ENCODE measurements at regions not wholly inside any gene's neighbourhood (a gene's known extent, or its start where the extent isn't known, plus 50 kb on each side); places are given as distances from the start of the nearest gene placed in this dataset.

- DNase-seq: peak; percentile 67
- Mint-ChIP-seq H3K4me1 (ENCODE audit: low read depth, unreplicated experiment) (no peaks in the 10 kb centered on the region), H3K27me3 (ENCODE audit: unreplicated experiment) (peaks cover 2% of the 10 kb centered on the region), H3K27ac (ENCODE audit: unreplicated experiment) (peak overlapping the region; percentile 59), H3K9me3 (ENCODE audit: unreplicated experiment) (peaks cover 6% of the 10 kb centered on the region), H3K36me3 (ENCODE audit: unreplicated experiment) (no peaks in the 10 kb centered on the region), H3K4me3 (ENCODE audit: unreplicated experiment) (peak overlapping the region; percentile 87)
- no peak for TF ChIP-seq CTCF (IDR thresholded peaks at IDR 0.05; ENCODE audit: partially characterized antibody, unreplicated experiment)
Measured at GRCh38 chr16:6018848-6019489, 921.4 kb upstream of the EEF2KMT start.

- H3K4me1 Mint-ChIP-seq (ENCODE audit: low read depth, unreplicated experiment): no peaks in the 10 kb centered on the region
- H3K9me3 Mint-ChIP-seq (ENCODE audit: unreplicated experiment): peaks cover 6% of the 10 kb centered on the region
- peak; percentile 59 for TF ChIP-seq CTCF (IDR thresholded peaks at IDR 0.05; ENCODE audit: partially characterized antibody, unreplicated experiment)
- DNase-seq: no peak
- no peaks in the 10 kb centered on the region for H3K36me3 Mint-ChIP-seq (ENCODE audit: unreplicated experiment)
- peaks cover 2% of the 10 kb centered on the region for H3K27me3 Mint-ChIP-seq (ENCODE audit: unreplicated experiment)
- no peak overlapping the region for H3K4me3 Mint-ChIP-seq (ENCODE audit: unreplicated experiment)
- no peak overlapping the region for H3K27ac Mint-ChIP-seq (ENCODE audit: unreplicated experiment)
Measured at GRCh38 chr16:6016530-6017184, 919.1 kb upstream of the EEF2KMT start.

GRCh38 chr16:6012716-6013115 is 915.1 kb upstream of the EEF2KMT start:
- no peak for TF ChIP-seq CTCF (IDR thresholded peaks at IDR 0.05; ENCODE audit: partially characterized antibody, unreplicated experiment)
- Mint-ChIP-seq H3K27ac (ENCODE audit: unreplicated experiment) (no peak overlapping the region), H3K9me3 (ENCODE audit: unreplicated experiment) (no peaks in the 10 kb centered on the region), H3K4me1 (ENCODE audit: low read depth, unreplicated experiment) (no peaks in the 10 kb centered on the region), H3K27me3 (ENCODE audit: unreplicated experiment) (no peaks in the 10 kb centered on the region), H3K36me3 (ENCODE audit: unreplicated experiment) (no peaks in the 10 kb centered on the region), H3K4me3 (ENCODE audit: unreplicated experiment) (no peak overlapping the region)
- DNase-seq: no peak

GRCh38 chr16:6009151-6009550 is 911.6 kb upstream of the EEF2KMT start:
- Mint-ChIP-seq H3K9me3 (ENCODE audit: unreplicated experiment) (peaks cover 3% of the 10 kb centered on the region), H3K4me1 (ENCODE audit: low read depth, unreplicated experiment) (no peaks in the 10 kb centered on the region), H3K4me3 (ENCODE audit: unreplicated experiment) (no peak overlapping the region), H3K27me3 (ENCODE audit: unreplicated experiment) (no peaks in the 10 kb centered on the region), H3K36me3 (ENCODE audit: unreplicated experiment) (no peaks in the 10 kb centered on the region), H3K27ac (ENCODE audit: unreplicated experiment) (no peak overlapping the region)
- DNase-seq: no peak
- TF ChIP-seq CTCF (IDR thresholded peaks at IDR 0.05; ENCODE audit: partially characterized antibody, unreplicated experiment): no peak

- H3K27ac Mint-ChIP-seq (ENCODE audit: unreplicated experiment): no peak overlapping the region
- no peak for DNase-seq
- H3K4me3 Mint-ChIP-seq (ENCODE audit: unreplicated experiment): no peak overlapping the region
- TF ChIP-seq CTCF (IDR thresholded peaks at IDR 0.05; ENCODE audit: partially characterized antibody, unreplicated experiment): no peak
- peaks cover 3% of the 10 kb centered on the region for H3K9me3 Mint-ChIP-seq (ENCODE audit: unreplicated experiment)
- no peaks in the 10 kb centered on the region for H3K27me3 Mint-ChIP-seq (ENCODE audit: unreplicated experiment)
- no peaks in the 10 kb centered on the region for H3K4me1 Mint-ChIP-seq (ENCODE audit: low read depth, unreplicated experiment)
- H3K36me3 Mint-ChIP-seq (ENCODE audit: unreplicated experiment): no peaks in the 10 kb centered on the region
Measured at GRCh38 chr16:6008670-6009069, 911.1 kb upstream of the EEF2KMT start.

Measured in glutamatergic neuron (in vitro differentiated cells).